Mesendoderm (in vitro differentiated cells): ENCODE measurements at regions not wholly inside any gene's neighbourhood (a gene's known extent, or its start where the extent isn't known, plus 50 kb on each side); places are given as distances from the start of the nearest gene placed in this dataset.

ENCODE experiments used
- DNase-seq: peaks from one replicate; pipeline ENCODE4 v3.0.0; 2013
- H2AK5ac ChIP-seq: 2 replicates; pipeline ENCODE4 v1.6.1; 2013; ENCODE audit warnings: low read length, inconsistent platforms
- H2BK120ac ChIP-seq: 2 replicates; pipeline ENCODE4 v1.6.1; 2013; ENCODE audit warnings: low read depth, mild to moderate bottlenecking, low read length, moderate library complexity, mixed read lengths
- H2BK15ac ChIP-seq: replicated peaks from 2 replicates; pipeline ENCODE4 v1.6.1; 2013; ENCODE audit warnings: low read depth, mild to moderate bottlenecking, moderate library complexity
- H2BK5ac ChIP-seq: 2 replicates; pipeline ENCODE4 v1.6.1; 2013; ENCODE audit warnings: low read length, inconsistent platforms
- H3K18ac ChIP-seq: 2 replicates; pipeline ENCODE4 v1.6.1; 2013; ENCODE audit warnings: mild to moderate bottlenecking, low read length, mixed read lengths
- H3K23ac ChIP-seq: one replicate; pipeline ENCODE4 v1.6.1; 2013; ENCODE audit warnings: low read length
- H3K27ac ChIP-seq: 2 replicates; pipeline ENCODE4 v1.5.1; 2013; ENCODE audit warnings: low read depth, mild to moderate bottlenecking, inconsistent platforms, low read length, moderate library complexity
- H3K27me3 ChIP-seq: 2 replicates; pipeline ENCODE4 v1.6.1; 2013; ENCODE audit warnings: low read length, control low read depth, mild to moderate bottlenecking, inconsistent platforms; ENCODE audit not compliant: insufficient read depth, poor library complexity
- H3K36me3 ChIP-seq: 2 replicates; pipeline ENCODE4 v1.6.1; 2013; ENCODE audit warnings: low read length, inconsistent platforms; ENCODE audit not compliant: control insufficient read depth, insufficient read depth
- H3K4ac ChIP-seq: one replicate; pipeline ENCODE4 v1.6.1; 2013; ENCODE audit warnings: low read depth, mild to moderate bottlenecking, low read length, moderate library complexity
- H3K4me1 ChIP-seq: 2 replicates; pipeline ENCODE4 v1.6.1; 2013; ENCODE audit warnings: low read depth, low read length, inconsistent platforms; ENCODE audit not compliant: control insufficient read depth
- H3K4me2 ChIP-seq: 2 replicates; pipeline ENCODE4 v1.6.1; 2013; ENCODE audit warnings: low read length
- H3K4me3 ChIP-seq: 2 replicates; pipeline ENCODE4 v1.5.1; 2013; ENCODE audit warnings: mild to moderate bottlenecking, low read length
- H3K56ac ChIP-seq: one replicate; pipeline ENCODE4 v1.6.1; 2013; ENCODE audit warnings: low read length
- H3K79me1 ChIP-seq: 2 replicates; pipeline ENCODE4 v1.6.1; 2013; ENCODE audit warnings: low read length, inconsistent platforms
- H3K79me2 ChIP-seq: 2 replicates; pipeline ENCODE4 v1.6.1; 2013; ENCODE audit warnings: mild to moderate bottlenecking, low read length; ENCODE audit not compliant: control insufficient read depth, insufficient read depth
- H3K9ac ChIP-seq: 2 replicates; pipeline ENCODE4 v1.6.1; 2013; ENCODE audit warnings: low read length, inconsistent platforms
- H4K5ac ChIP-seq: one replicate; pipeline ENCODE4 v1.6.1; 2013; ENCODE audit warnings: low read length
- H4K8ac ChIP-seq: one replicate; pipeline ENCODE4 v1.6.1; 2013; ENCODE audit warnings: low read depth, mild to moderate bottlenecking, control low read depth, low read length, moderate library complexity
- WGBS: extraction: QIAGEN DNeasy Blood & Tissue Kit; methylation state at CpG from one replicate; pipeline ENCODE4 v1.1.7; 2013; ENCODE audit warnings: low lambda C conversion rate, missing lambda C conversion rate; ENCODE audit not compliant: insufficient coverage; ENCODE audit errors: extremely low coverage; 5-methylcytosine and 5-hydroxymethylcytosine counted together

GRCh38 chr1:64337926-64338325 lies 132.0 kb upstream of the CACHD1 start:
- H3K27ac ChIP-seq, result no peak overlapping the region

GRCh38 chr1:64340361-64340760 lies 129.6 kb upstream of the CACHD1 start:
- Histone ChIP-seq H2BK5ac (no peak overlapping the region), H3K4me1 (peaks cover 6% of the 10 kb centered on the region), H2BK15ac (no peak overlapping the region), H3K4ac (no peak overlapping the region), H4K5ac (no peak overlapping the region), H3K23ac (no peak overlapping the region), H3K9ac (no peak overlapping the region), H2AK5ac (no peak overlapping the region), H3K27me3 (no peaks in the 10 kb centered on the region), H3K56ac (no peak overlapping the region), H3K36me3 (no peaks in the 10 kb centered on the region), H3K4me3 (no peak overlapping the region), H3K18ac (no peak overlapping the region), H3K4me2 (no peak overlapping the region), H3K79me2 (no peaks in the 10 kb centered on the region), H2BK120ac (no peak overlapping the region), H3K27ac (no peak overlapping the region), H3K79me1 (no peaks in the 10 kb centered on the region), H4K8ac (no peak overlapping the region)
- no CpG with 5 or more reads among the region's 2 CpGs for WGBS
- DNase-seq, result no peak

More at GRCh38 chr1:64337926-64338325, 132.0 kb upstream of the CACHD1 start:
- Histone ChIP-seq H2AK5ac (no peak overlapping the region), H2BK15ac (no peak overlapping the region), H3K4ac (no peak overlapping the region), H3K9ac (no peak overlapping the region), H4K5ac (no peak overlapping the region), H3K4me3 (no peak overlapping the region), H3K79me1 (no peaks in the 10 kb centered on the region), H3K36me3 (no peaks in the 10 kb centered on the region), H3K4me2 (no peak overlapping the region), H3K27me3 (no peaks in the 10 kb centered on the region), H3K56ac (no peak overlapping the region), H3K23ac (no peak overlapping the region), H4K8ac (no peak overlapping the region), H2BK5ac (no peak overlapping the region), H2BK120ac (no peak overlapping the region), H3K79me2 (no peaks in the 10 kb centered on the region), H3K18ac (no peak overlapping the region), H3K4me1 (no peaks in the 10 kb centered on the region)
- no peak for DNase-seq
- WGBS, result no CpG with 5 or more reads among the region's 4 CpGs

- Histone ChIP-seq H2AK5ac (no peak overlapping the region), H3K9ac (no peak overlapping the region), H2BK5ac (no peak overlapping the region), H3K4me3 (no peak overlapping the region), H3K23ac (no peak overlapping the region), H2BK15ac (no peak overlapping the region), H3K79me2 (no peaks in the 10 kb centered on the region), H3K27me3 (no peaks in the 10 kb centered on the region), H4K8ac (no peak overlapping the region), H3K4me2 (no peak overlapping the region), H3K36me3 (no peaks in the 10 kb centered on the region), H2BK120ac (no peak overlapping the region), H3K27ac (no peak overlapping the region), H3K4me1 (peaks cover 8% of the 10 kb centered on the region), H3K56ac (no peak overlapping the region), H3K4ac (no peak overlapping the region), H4K5ac (no peak overlapping the region), H3K18ac (no peak overlapping the region), H3K79me1 (no peaks in the 10 kb centered on the region)
- peak; percentile 97 for DNase-seq
- WGBS, result no CpG with 5 or more reads among the region's 6 CpGs
Measured at GRCh38 chr1:64343105-64343822, 126.7 kb upstream of the CACHD1 start.

- no peak overlapping the region for H3K23ac ChIP-seq
- no peak for DNase-seq
- no CpG with 5 or more reads among the region's 3 CpGs for WGBS
- no peaks in the 10 kb centered on the region for H3K36me3 ChIP-seq
- H4K8ac ChIP-seq, result no peak overlapping the region
- H4K5ac ChIP-seq, result no peak overlapping the region
- peak overlapping the region; percentile 70 for H3K56ac ChIP-seq
- no peak overlapping the region for H3K4me2 ChIP-seq
- H3K9ac ChIP-seq, result no peak overlapping the region
- H3K4ac ChIP-seq, result no peak overlapping the region
- no peaks in the 10 kb centered on the region for H3K79me1 ChIP-seq
- no peak overlapping the region for H2BK15ac ChIP-seq
- H3K4me3 ChIP-seq, result no peak overlapping the region
- H2BK120ac ChIP-seq, result no peak overlapping the region
- no peaks in the 10 kb centered on the region for H3K79me2 ChIP-seq
- H3K27me3 ChIP-seq, result no peaks in the 10 kb centered on the region
- peak overlapping the region; percentile 22 for H2AK5ac ChIP-seq
- peak overlapping the region; percentile 5 for H3K27ac ChIP-seq
- peaks cover 8% of the 10 kb centered on the region for H3K4me1 ChIP-seq
- peak overlapping the region; percentile 1 for H2BK5ac ChIP-seq
- H3K18ac ChIP-seq, result no peak overlapping the region
Measured at GRCh38 chr1:64343823-64344190, 126.1 kb upstream of the CACHD1 start.

GRCh38 chr1:64348270-64348960 lies 121.5 kb upstream of the CACHD1 start:
- H3K23ac ChIP-seq, result no peak overlapping the region
- H3K79me1 ChIP-seq, result no peaks in the 10 kb centered on the region
- no peak overlapping the region for H4K8ac ChIP-seq
- DNase-seq, result no peak
- no peak overlapping the region for H4K5ac ChIP-seq
- H3K36me3 ChIP-seq, result no peaks in the 10 kb centered on the region
- no peak overlapping the region for H2AK5ac ChIP-seq
- H3K18ac ChIP-seq, result no peak overlapping the region
- no peak overlapping the region for H2BK120ac ChIP-seq
- no peak overlapping the region for H3K4me2 ChIP-seq
- no peak overlapping the region for H3K27ac ChIP-seq
- H3K9ac ChIP-seq, result no peak overlapping the region
- no peaks in the 10 kb centered on the region for H3K79me2 ChIP-seq
- no peak overlapping the region for H3K56ac ChIP-seq
- H3K4ac ChIP-seq, result no peak overlapping the region
- no peak overlapping the region for H2BK15ac ChIP-seq
- H2BK5ac ChIP-seq, result no peak overlapping the region
- no peaks in the 10 kb centered on the region for H3K27me3 ChIP-seq
- H3K4me1 ChIP-seq, result peaks cover 8% of the 10 kb centered on the region
- WGBS, result no CpG with 5 or more reads among the region's 4 CpGs
- H3K4me3 ChIP-seq, result no peak overlapping the region
